ENCODE measurements at regions not wholly inside any gene's neighbourhood (a gene's known extent, or its start where the extent isn't known, plus 50 kb on each side); places are given as distances from the start of the nearest gene placed in this dataset.

GRCh38 chr2:195495351-195495750 lies 161.7 kb upstream of the SLC39A10 start:
- no peak for DNase-seq

- DNase-seq: no peak
Observed at GRCh38 chr2:195494451-195494850, 162.6 kb upstream of the SLC39A10 start.

- DNase-seq: no peak
Observed at GRCh38 chr2:195493416-195493815, 163.6 kb upstream of the SLC39A10 start.

GRCh38 chr2:195490319-195490718 lies 166.7 kb upstream of the SLC39A10 start:
- DNase-seq: no peak

GRCh38 chr2:195489101-195489500 lies 167.9 kb upstream of the SLC39A10 start:
- DNase-seq: no peak

- no peak for DNase-seq
Observed at GRCh38 chr2:195488567-195488966, 168.5 kb upstream of the SLC39A10 start.

GRCh38 chr2:195486987-195487644 lies 169.9 kb upstream of the SLC39A10 start:
- DNase-seq: peak; percentile 18

GRCh38 chr2:195486520-195486919 lies 170.5 kb upstream of the SLC39A10 start:
- no peak for DNase-seq

GRCh38 chr2:195482010-195482409 lies 175.0 kb upstream of the SLC39A10 start:
- DNase-seq: no peak

GRCh38 chr2:195480121-195480520 lies 176.9 kb upstream of the SLC39A10 start:
- no peak for DNase-seq

- DNase-seq: no peak
Observed at GRCh38 chr2:195479407-195479806, 177.6 kb upstream of the SLC39A10 start.

GRCh38 chr2:195477996-195478382 lies 179.0 kb upstream of the SLC39A10 start:
- DNase-seq: no peak

GRCh38 chr2:195477248-195477995 lies 179.6 kb upstream of the SLC39A10 start:
- no peak for DNase-seq

- no peak for DNase-seq
Observed at GRCh38 chr2:195475336-195475735, 181.7 kb upstream of the SLC39A10 start.

GRCh38 chr2:195473862-195474261 lies 183.2 kb upstream of the SLC39A10 start:
- DNase-seq: no peak

GRCh38 chr2:195472501-195473234 lies 184.4 kb upstream of the SLC39A10 start:
- no peak for DNase-seq

GRCh38 chr2:195471807-195472206 lies 185.2 kb upstream of the SLC39A10 start:
- DNase-seq: no peak

- no peak for DNase-seq
Observed at GRCh38 chr2:195471163-195471562, 185.9 kb upstream of the SLC39A10 start.

GRCh38 chr2:195470622-195471021 lies 186.4 kb upstream of the SLC39A10 start:
- no peak for DNase-seq

GRCh38 chr2:195468771-195469170 lies 188.3 kb upstream of the SLC39A10 start:
- no peak for DNase-seq

- DNase-seq: no peak
Observed at GRCh38 chr2:195466427-195466826, 190.6 kb upstream of the SLC39A10 start.

GRCh38 chr2:195461010-195461409 lies 196.0 kb upstream of the SLC39A10 start:
- DNase-seq: no peak

GRCh38 chr2:195458936-195459335 lies 198.1 kb upstream of the SLC39A10 start:
- no peak for DNase-seq

GRCh38 chr2:195457873-195458272 lies 199.2 kb upstream of the SLC39A10 start:
- no peak for DNase-seq

All from CD4-positive, alpha-beta T cell treated with Interleukin-6 for 4 hours (primary cell).